KMS-11 (cell line): ENCODE measurements at regions not wholly inside any gene's neighbourhood (a gene's known extent, or its start where the extent isn't known, plus 50 kb on each side); places are given as distances from the start of the nearest gene placed in this dataset.

Experiments used
- H2AFZ ChIP-seq: fragments of 200-600 bp; sonication (generic); 2 replicates; pipeline ENCODE4 v1.6.1; 2016; ENCODE audit warnings: antibody characterized with exemption, mixed run types, low read depth
- H3K27ac ChIP-seq: fragments of 200-600 bp; sonication (generic); 2 replicates; pipeline ENCODE4 v1.6.1; 2016; ENCODE audit warnings: mild to moderate bottlenecking, mixed run types
- H3K27me3 ChIP-seq: fragments of 200-600 bp; sonication (generic); 2 replicates; pipeline ENCODE4 v1.6.1; 2017; ENCODE audit warnings: mild to moderate bottlenecking, low read depth, mixed run types, moderate library complexity; ENCODE audit not compliant: insufficient read depth
- H3K36me3 ChIP-seq: fragments of 200-600 bp; sonication (generic); 2 replicates; pipeline ENCODE4 v1.6.1; 2017; ENCODE audit warnings: mild to moderate bottlenecking, mixed run types; ENCODE audit not compliant: insufficient read depth
- H3K4me1 ChIP-seq: fragments of 200-600 bp; sonication (generic); 2 replicates; pipeline ENCODE4 v1.6.1; 2016; ENCODE audit warnings: mild to moderate bottlenecking, low read depth, mixed run types; ENCODE audit not compliant: poor library complexity, severe bottlenecking
- H3K4me2 ChIP-seq: fragments of 200-600 bp; sonication (generic); 2 replicates; pipeline ENCODE4 v1.7.0; 2016; ENCODE audit warnings: mild to moderate bottlenecking, mixed run types
- H3K4me3 ChIP-seq: fragments of 200-600 bp; sonication (generic); IDR thresholded peaks from 2 replicates; pipeline ENCODE4 v1.6.1; 2017; ENCODE audit warnings: low read depth, low read length, mixed read lengths; ENCODE audit not compliant: insufficient read depth
- H3K79me2 ChIP-seq: fragments of 200-600 bp; sonication (generic); 2 replicates; pipeline ENCODE4 v1.6.1; 2016; ENCODE audit warnings: low read depth, mixed run types; ENCODE audit not compliant: insufficient read depth
- H3K9ac ChIP-seq: fragments of 200-600 bp; sonication (generic); 2 replicates; pipeline ENCODE4 v1.6.1; 2016; ENCODE audit warnings: mild to moderate bottlenecking, mixed run types
- H4K20me1 ChIP-seq: fragments of 200-600 bp; sonication (generic); 2 replicates; pipeline ENCODE4 v1.6.1; 2016; ENCODE audit warnings: mild to moderate bottlenecking, mixed run types; ENCODE audit not compliant: insufficient read depth
- TF ChIP-seq, protein P1 (sequence below): fragments of 200-600 bp; sonication (generic); conservative IDR thresholded peaks from 2 replicates; pipeline ENCODE4 v1.6.1; 2017; ENCODE audit warnings: low read depth, mild to moderate bottlenecking, antibody characterized with exemption, low read length, moderate library complexity, mixed read lengths

GRCh38 chr6:140806431-140806830 is 1326.3 kb upstream of the GJE1 start:
- TF ChIP-seq, protein P1, sequence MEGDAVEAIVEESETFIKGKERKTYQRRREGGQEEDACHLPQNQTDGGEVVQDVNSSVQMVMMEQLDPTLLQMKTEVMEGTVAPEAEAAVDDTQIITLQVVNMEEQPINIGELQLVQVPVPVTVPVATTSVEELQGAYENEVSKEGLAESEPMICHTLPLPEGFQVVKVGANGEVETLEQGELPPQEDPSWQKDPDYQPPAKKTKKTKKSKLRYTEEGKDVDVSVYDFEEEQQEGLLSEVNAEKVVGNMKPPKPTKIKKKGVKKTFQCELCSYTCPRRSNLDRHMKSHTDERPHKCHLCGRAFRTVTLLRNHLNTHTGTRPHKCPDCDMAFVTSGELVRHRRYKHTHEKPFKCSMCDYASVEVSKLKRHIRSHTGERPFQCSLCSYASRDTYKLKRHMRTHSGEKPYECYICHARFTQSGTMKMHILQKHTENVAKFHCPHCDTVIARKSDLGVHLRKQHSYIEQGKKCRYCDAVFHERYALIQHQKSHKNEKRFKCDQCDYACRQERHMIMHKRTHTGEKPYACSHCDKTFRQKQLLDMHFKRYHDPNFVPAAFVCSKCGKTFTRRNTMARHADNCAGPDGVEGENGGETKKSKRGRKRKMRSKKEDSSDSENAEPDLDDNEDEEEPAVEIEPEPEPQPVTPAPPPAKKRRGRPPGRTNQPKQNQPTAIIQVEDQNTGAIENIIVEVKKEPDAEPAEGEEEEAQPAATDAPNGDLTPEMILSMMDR = no peak
- H2AFZ ChIP-seq = no peak overlapping the region
- H3K4me3 ChIP-seq = no peak overlapping the region
- H3K36me3 ChIP-seq = no peaks in the 10 kb centered on the region
- H3K4me2 ChIP-seq = no peak overlapping the region
- no peaks in the 10 kb centered on the region for H4K20me1 ChIP-seq
- H3K79me2 ChIP-seq = no peaks in the 10 kb centered on the region
- peaks cover 29% of the 10 kb centered on the region for H3K4me1 ChIP-seq
- no peak overlapping the region for H3K9ac ChIP-seq
- H3K27ac ChIP-seq = no peak overlapping the region
- no peaks in the 10 kb centered on the region for H3K27me3 ChIP-seq

GRCh38 chr6:140794544-140794943 is 1338.2 kb upstream of the GJE1 start:
- Histone ChIP-seq H4K20me1 (no peaks in the 10 kb centered on the region), H3K27ac (no peak overlapping the region), H3K4me2 (no peak overlapping the region), H3K36me3 (no peaks in the 10 kb centered on the region), H3K4me3 (no peak overlapping the region), H3K79me2 (no peaks in the 10 kb centered on the region), H2AFZ (no peak overlapping the region), H3K27me3 (no peaks in the 10 kb centered on the region), H3K4me1 (no peaks in the 10 kb centered on the region), H3K9ac (no peak overlapping the region)
- TF ChIP-seq, protein P1 = no peak

- Histone ChIP-seq H3K79me2 (no peaks in the 10 kb centered on the region), H3K9ac (no peak overlapping the region), H3K4me2 (no peak overlapping the region)
Observed at GRCh38 chr6:140790109-140790508, 1342.6 kb upstream of the GJE1 start.

DNA sequence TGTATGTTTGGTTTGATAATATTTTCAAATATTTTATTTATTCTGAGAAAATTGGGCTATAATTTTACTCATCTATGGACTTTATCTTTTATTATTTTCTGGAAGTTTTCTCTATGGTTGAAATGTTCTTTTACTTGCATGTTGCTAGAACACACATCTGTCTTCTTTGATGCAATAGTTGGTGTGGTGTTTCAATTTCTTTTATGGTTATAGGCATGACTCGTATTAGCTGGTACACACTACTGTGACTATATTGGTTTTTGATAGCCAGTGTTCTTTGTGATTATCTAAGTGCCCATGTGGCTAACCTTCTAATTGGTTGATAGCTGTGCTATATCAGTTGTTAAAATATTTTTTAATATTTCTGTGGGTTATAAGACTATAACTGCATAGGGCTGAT is 1343.3 kb upstream of the GJE1 start:
- H3K9ac ChIP-seq = no peak overlapping the region
- H3K27me3 ChIP-seq = no peaks in the 10 kb centered on the region
- H4K20me1 ChIP-seq = no peaks in the 10 kb centered on the region
- H2AFZ ChIP-seq = no peak overlapping the region
- no peaks in the 10 kb centered on the region for H3K36me3 ChIP-seq
- H3K79me2 ChIP-seq = no peaks in the 10 kb centered on the region
- no peak overlapping the region for H3K4me3 ChIP-seq
- TF ChIP-seq, protein P1 = no peak
- no peak overlapping the region for H3K4me2 ChIP-seq
- peaks cover 6% of the 10 kb centered on the region for H3K4me1 ChIP-seq
- no peak overlapping the region for H3K27ac ChIP-seq

More at GRCh38 chr6:140790109-140790508, 1342.6 kb upstream of the GJE1 start:
- Histone ChIP-seq H3K4me1 (peaks cover 2% of the 10 kb centered on the region), H3K27me3 (no peaks in the 10 kb centered on the region), H4K20me1 (no peaks in the 10 kb centered on the region), H2AFZ (no peak overlapping the region), H3K27ac (no peak overlapping the region), H3K4me3 (no peak overlapping the region), H3K36me3 (no peaks in the 10 kb centered on the region)
- TF ChIP-seq, protein P1 = no peak
